ENCODE measurements at regions not wholly inside any gene's neighbourhood (a gene's known extent, or its start where the extent isn't known, plus 50 kb on each side); places are given as distances from the start of the nearest gene placed in this dataset.

- TF ChIP-seq EZH2 (IDR thresholded peaks at IDR 0.05; ENCODE audit: low read length) (no peak), CTCF (optimal IDR thresholded peaks at IDR 0.05 in 1 of 3, IDR thresholded peaks at IDR 0.05 in 1 of 3, conservative IDR thresholded peaks at IDR 0.05 in 1 of 3; ENCODE audit: extremely low read depth in 1 of 3, insufficient read depth in 2 of 3, low read length in 3 of 3) (no peak)
Measured at GRCh38 chrX:129116676-129117470, 406.4 kb downstream of the SMARCA1 start.

Data from keratinocyte (primary cell).